ENCODE measurements at regions not wholly inside any gene's neighbourhood (a gene's known extent, or its start where the extent isn't known, plus 50 kb on each side); places are given as distances from the start of the nearest gene placed in this dataset.
"Not testable (repeated sequence)": the region's sequence is repeated elsewhere in the genome, so short reads cannot be mapped to it uniquely, and the experiment has no call there.

DNA sequence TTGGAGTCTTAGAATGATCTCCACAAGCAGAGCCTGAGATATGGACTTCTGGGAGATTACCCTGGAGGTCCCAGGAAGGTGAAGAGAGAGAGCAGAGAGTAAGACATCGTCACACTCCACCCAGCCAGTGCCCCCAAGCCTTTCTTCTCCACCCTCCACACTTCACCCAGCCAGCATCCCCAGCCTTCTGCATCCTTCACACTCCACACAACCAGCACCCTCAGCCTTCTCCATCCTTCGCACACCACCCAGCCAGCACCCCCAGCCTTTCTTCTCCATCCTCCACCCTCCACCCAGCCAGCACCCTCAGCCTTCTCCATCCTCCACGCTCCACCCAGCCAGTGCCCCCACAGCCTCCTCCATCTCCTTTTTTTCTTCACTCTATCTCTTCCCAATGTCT, 603.9 kb upstream of the B3GAT1 start:
- DNase-seq (ENCODE audit: low spot score), result no peak

DNA sequence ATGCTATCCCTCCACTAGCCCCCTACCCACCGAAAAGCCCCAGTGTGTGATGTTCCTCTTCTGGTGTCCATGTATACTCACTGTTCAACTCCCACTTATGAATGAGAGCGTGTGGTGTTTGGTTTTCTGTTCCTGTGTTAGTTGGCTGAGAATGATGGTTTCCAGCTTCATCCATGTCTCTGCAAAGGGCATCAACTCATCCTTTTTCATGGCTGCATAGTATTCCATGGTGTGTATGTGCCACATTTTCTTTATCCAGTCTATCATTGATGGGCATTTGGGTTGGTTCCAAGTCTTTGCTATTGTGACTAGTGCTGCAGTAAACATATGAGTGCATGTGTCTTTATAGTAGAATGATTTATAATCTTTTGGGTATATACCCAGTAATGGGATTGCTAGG, 599.3 kb upstream of the B3GAT1 start:
- not testable (repeated sequence) for DNase-seq (ENCODE audit: low spot score)

DNA sequence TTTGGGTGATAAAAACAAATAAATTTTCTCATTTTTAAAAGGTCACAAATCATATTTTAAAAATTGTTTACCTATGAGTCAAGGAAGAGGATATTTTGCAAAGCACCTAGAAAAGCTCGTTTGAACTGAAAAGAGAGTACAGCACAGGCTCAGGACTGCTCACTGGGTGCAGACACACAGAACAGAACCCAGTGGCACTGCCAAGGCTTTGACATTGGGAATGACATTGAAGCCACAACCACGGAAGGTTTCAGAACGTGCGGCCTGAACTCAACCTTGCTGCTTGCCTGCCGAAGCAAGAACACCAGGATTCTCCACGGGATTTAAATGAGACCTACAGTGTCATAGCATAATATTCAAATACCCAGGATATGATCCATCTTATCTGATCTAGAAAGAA, 597.1 kb upstream of the B3GAT1 start:
- DNase-seq (ENCODE audit: low spot score), result no peak

DNA sequence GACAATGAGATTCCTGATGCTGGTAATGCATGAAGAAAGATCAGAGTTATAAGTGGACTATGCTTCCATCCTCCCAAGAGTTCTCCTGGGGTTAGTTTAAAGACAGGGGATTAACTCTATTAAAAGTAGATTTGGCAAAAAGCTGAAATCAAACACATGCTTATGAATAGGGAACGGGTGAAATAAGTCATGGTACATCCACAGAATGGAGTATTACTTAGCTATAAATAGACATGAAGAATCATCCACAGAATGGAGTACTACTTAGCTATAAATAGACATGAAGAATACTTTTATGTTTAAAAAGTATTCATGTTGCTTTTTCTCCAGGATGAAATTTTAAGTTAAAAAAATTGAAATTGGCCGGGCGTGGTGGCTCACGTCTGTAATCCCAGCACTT, 596.4 kb upstream of the B3GAT1 start:
- DNase-seq (ENCODE audit: low spot score), result no peak

DNA sequence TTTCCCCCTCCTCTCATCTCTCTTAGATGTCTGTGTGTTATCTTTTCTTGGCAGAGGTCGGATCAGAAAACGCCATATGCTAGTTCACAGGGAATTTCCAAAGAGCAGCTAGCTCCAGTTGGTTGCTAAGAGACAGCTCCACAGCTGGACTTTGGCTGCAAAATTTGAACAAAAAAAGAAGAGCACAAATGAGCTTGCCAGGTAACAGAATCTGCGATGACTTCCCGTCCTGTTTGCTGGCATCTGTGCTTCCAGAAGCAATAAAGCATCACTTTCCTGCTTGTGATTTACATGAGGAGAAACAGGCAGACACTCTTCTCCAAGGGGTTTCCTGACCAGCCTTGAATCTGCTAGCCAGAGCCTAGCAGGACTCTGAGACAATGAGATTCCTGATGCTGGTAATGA, 596.0 kb upstream of the B3GAT1 start:
- DNase-seq (ENCODE audit: low spot score), result no peak

DNA sequence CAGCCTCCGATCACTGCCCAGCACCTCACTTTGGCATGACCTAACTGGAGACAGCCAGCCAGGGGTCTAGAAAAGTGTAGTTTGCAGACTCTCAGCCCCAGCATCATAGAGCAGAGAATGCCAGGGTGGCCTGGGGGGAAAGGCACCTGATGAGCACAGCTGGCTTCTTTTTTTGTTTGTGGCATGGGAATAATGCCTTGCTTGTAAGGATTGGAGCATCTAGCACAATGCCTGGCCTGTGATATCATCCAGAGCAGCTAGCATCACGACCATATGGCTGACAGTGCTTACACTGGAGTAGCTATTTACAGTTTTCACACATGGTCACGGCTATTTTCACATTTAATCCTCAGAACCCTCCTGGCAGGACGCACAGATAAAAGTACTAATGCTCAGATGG, 594.8 kb upstream of the B3GAT1 start:
- DNase-seq (ENCODE audit: low spot score), result no peak

DNA sequence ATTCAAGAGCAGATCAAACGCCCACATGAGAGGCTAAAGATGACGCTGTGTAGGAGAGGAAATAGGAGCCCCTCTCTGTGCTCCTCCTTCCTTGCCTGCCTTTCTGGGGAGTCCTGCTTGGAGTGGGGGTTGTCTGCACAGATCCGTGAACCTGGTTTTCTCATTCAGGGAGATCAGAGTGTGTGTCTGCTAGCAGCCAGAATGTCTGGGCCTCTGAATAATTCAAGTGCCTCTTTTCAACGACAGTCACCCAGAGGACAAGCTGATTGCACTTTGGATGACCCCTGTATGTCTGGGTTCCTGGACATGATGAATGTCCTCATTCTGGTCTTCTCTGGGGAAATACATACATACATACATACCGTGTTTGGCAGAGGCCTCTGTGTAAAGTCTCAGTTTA, 592.5 kb upstream of the B3GAT1 start:
- no peak for DNase-seq (ENCODE audit: low spot score)

DNA sequence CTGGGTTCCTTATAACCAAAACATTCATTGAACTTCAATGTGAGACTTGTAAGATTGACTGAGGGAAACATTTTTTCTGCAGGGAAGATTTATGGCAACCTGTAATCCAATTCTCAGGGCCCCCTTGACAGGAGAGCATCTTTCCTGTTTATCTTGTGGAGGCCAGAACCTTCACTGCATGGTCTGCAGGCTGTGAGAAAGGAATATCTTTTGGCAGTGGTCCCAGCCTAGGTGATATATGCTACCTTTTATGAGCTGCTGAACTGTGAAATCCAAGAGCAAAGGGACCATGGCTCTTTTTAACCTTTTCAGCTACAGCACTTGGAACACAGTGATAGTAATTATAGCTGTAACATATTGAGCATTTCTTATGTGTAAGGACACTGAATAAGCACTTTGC, 590.2 kb upstream of the B3GAT1 start:
- no peak for DNase-seq (ENCODE audit: low spot score)

DNA sequence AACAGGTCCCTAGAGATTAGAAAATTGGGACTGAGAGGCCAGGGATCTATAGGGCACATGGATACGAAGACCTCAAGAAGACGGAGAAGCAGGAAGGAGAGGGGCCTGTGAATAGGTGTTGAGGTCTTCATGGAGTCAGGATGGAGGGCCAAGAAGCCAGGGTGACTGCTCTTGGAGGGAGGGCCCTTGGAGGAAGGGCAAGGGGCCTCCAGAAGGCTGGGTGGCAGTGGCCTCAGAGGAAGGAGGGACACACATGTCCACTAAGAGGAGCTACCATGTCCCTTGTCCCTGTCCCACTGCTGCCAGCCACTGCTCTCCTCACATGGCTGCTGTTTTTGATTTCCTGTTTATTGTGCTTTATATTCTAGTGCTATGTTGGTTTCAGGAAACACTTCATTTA, 589.5 kb upstream of the B3GAT1 start:
- DNase-seq (ENCODE audit: low spot score), result no peak

DNA sequence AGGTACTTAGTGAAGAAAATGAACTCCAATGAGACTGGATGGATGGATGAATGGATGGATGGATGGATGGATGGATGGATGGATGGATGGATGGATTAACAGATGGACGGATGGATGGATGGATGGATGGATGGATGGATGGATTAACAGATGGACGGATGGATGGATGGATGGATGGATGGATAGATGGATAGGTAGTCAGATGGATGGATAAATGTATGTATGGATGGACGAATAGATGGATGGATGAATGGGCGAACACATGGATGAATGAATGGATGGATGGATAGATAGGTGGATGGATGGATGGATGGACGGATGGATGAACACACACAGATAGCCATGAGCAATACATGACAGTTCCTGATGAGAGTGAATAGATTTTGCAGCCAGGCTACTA, 589.0 kb upstream of the B3GAT1 start:
- DNase-seq (ENCODE audit: low spot score), result not testable (repeated sequence)

DNA sequence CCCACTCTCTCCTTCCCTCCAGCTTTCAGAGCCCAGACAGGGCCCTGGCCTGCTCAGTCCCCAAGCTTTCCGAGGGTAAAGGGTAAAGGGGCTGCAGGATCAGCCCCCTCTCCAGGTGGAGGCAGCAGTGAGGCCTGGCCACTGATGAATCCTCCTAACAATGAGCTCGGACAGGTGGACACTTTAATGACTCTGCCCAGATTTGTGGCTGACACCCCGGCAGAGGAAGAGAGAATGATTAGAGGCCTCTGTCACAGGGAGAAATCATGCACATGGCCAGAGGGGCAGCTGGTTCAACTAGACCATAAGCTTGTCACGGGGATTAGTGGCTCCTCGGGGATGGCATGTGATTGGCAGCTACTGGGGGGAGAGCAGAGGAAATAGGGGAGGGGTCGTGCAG, 587.5 kb upstream of the B3GAT1 start:
- DNase-seq (ENCODE audit: low spot score), result no peak

DNA sequence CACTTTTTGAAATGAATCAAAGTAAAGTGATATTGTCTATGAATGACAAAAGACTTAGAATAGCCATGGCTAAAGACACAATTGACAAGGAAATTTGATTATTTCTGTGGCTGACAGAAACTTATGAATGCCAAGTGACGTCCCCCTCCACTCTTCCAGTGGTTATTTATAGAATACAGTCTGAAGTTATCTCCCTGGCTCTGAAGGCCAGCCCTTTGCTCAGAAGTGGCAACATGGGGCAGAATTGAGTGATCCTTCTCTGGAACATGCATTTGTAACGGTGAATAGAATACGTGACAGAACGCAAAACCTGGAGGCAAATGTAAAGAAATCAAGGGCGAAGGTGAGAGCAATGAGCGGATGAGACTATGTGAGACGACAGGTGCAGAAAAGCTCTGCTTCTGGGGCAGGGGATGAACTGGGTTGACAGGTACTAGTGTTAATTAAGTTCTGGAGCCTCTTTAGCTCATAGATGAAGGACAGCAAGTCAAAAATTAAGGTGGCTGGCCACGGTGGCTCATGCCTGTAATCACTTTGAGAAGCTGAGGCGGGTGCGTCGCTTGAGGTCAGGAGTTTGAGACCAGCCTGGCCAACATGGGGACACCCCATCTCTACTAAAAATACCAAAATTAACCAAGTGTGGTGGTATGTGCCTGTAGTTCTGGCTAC, 585.7 kb upstream of the B3GAT1 start:
- DNase-seq (ENCODE audit: low spot score), result no peak

DNA sequence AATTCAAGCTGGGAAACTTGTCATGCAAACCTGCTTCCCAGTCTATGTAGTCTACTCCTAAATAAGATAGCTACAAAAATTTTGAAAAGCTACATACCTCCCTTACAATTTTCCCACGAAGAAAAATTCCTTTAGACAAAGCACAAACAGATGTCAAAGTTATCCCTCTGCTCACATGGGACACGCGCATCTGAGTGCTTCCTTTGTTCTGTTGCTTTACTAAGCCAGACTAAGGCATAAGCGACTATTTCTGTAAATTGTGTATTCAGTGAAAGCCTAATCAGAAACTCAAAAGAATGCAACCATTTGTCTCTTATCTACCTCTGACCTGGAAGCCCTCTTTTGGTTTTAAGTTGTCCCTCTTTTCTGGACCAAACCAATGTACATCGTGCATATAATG, 583.7 kb upstream of the B3GAT1 start:
- DNase-seq (ENCODE audit: low spot score), result no peak

DNA sequence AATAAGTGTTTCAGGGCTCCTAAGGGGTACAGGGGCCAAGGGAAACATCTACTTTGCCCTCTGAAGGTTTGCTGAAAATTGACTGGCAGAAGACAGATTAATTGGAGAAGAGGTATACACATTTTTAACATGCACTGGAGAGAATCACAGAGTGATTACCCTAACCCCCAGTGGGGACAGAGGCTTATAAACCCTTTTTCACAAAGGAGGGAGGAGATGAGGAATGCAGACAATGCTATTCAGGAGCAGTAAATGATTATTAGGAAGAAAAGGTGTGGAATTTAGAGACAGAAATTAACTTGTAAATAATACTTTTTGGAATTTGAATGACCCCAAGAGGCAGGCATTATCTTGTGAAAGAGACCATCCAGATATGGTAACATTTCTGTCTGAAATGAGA, 582.4 kb upstream of the B3GAT1 start:
- no peak for DNase-seq (ENCODE audit: low spot score)

DNA sequence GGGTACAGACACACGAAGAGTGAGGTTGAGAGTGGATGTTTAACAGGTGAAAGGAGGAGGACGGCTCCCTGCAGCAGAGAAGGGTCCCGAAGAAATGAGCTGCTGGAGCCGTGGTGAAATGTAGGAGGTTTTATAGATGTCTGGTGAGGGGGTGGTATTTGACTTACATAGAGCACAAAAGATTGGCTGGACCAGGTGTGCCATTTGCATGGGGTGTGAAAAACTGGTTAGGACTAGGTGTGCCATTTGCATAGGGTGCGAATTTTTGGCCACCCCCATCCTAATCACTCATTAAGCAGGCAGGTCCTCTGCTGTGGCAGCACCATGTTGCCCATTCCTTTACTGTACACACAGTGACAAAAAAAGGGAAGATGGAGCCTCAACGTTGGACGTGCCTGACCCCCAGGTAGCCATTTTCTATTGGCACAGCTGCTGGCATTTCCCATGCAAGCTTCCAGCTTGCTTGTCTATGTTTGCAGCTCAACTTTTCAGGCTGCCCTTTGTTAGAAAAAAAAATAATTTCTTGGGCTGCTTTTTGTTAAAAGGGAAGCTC, 581.7 kb upstream of the B3GAT1 start:
- no peak for DNase-seq (ENCODE audit: low spot score)

DNA sequence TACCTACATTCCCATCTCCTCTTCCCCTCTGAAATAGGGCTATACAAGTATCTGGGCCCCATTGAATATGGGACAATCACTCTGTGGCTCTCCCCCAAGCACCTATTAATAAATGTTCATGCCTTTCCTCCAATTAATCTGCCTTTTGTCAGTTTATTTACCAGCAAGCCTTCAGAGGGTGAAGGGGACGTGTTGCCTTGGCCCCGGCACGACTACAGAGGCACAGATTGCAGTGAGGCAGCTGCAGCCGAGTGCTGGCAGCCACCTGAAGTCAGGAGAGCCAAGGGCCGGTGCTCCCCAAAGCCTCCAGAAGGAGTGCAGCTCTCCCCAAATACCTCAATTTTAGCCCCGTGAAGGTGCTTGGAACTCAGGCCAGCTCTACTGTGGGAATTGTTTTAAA, 580.9 kb upstream of the B3GAT1 start:
- no peak for DNase-seq (ENCODE audit: low spot score)

DNA sequence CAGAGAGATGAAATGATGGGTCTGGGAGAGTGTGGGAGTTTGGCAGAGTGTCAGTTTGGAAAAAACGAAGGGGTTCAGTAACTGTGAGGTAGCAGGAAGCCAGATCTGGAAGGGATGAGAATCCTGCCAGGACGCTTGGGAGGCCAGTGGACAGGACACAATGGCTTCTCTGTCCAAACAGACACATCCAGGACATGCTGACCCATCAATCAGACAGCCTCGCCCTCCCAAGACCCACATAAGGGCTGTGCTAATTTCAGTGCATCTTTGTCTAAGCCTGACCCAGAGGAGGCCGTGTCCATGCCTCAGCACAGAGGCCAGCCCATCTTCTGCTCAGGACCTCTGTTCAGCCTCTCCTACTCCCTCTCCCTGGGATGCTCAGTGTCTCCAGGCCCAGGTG, 576.5 kb upstream of the B3GAT1 start:
- no peak for DNase-seq (ENCODE audit: low spot score)

DNA sequence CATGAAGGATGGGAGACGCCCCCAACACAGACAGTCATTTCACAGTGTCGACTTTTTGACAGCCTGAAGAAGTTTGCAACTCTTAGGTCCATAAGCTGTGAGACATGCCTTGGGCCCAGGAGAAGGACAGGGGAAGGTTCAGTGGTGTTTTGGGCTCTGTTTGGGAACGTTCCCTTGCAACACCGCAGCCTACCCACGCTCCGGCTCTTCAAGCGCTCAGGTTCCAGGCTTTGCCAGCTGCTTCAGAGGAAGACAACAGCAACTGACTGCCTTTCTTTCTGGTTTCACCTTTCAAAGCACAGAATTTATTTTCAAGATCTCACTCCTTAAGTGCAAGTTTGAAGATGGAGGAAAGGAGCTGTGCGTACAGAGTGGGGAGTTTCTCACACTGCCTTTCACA, 575.8 kb upstream of the B3GAT1 start:
- no peak for DNase-seq (ENCODE audit: low spot score)

DNA sequence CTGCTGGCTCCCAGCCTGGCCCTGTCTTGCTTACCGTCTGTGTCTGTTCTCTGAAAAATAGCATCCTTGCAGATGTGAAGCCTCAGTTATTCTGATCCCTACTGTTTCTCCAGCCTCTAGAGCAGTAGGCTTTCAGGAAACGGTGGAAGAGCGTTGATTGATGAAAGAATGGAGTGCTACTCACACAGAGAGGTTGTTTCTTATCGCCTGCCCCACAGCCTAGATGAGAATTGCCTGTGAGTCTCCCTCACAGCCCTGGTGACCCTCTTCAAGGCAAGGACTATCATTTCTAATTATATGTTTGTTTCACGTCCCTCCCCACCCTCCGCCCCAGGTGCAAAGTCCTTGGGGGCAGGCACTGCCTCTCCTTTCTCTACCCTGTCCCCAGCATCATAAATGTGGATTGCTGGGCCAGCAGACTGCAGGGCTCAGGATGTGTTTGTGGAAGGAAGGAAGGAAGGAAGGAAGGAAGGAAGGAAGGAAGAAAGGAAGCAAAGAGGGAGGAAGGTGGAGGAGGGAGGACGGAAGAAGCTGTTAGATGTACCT, 575.3 kb upstream of the B3GAT1 start:
- DNase-seq (ENCODE audit: low spot score), result no peak

DNA sequence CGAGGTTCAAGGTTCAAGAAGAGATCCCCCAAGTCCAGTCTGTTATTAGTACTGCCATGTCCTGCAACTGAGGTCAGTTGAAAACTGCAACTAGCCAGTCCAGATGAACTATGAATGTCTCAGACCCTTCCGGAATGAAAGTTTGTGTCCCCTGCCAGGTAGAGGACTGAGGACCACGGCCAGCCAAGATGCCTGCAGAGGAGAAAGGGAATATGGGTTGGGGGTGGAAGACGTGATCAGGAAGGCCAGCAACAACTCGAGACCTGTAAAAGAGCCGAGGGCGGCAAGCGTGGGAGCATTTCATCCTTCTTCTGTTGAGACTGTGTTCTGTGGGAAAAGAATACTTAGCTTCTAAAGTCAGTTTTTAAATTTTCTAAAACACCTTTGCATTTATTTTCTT, 572.4 kb upstream of the B3GAT1 start:
- DNase-seq (ENCODE audit: low spot score), result no peak

DNA sequence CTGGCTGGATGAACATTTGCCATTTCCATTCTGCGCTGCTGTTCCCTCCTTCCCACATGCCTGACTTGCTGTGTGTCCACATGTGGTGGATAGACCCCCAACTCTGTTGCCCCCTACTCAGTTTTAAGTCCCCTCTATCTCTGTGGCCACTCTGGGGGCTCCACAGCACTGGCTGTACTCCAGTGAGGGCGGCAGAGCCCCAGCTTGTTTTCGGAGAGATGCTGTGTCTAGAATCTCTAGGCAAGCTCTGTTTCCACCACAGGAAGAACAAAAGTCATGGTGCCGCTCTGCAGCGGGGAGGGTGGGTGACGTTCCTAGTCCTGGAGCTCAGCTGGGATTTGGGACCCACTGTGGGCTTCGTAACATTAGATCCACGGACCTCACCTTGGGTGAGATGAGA, 570.4 kb upstream of the B3GAT1 start:
- not testable (repeated sequence) for DNase-seq (ENCODE audit: low spot score)

DNA sequence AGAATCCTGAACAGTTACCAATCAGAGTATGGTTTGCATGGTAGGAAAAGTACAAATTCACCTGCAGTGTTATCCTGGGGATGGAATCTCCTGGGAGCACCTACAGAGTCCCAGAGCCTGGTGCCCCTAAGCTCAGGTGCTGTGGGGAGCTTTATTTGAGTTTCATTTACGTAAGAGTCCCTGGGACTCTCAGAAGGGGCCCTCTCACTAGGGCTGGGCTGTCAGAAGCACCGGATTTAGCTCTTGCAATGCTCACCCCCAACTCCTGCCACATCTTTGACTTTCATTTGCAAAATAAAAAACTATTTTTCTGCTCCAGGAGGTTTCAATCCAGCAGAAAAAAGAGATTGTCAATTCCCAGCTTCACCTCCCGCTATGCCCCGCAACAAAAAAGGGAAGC, 569.8 kb upstream of the B3GAT1 start:
- DNase-seq (ENCODE audit: low spot score), result no peak
